OCI-LY3 (cell line): ENCODE measurements at regions not wholly inside any gene's neighbourhood (a gene's known extent, or its start where the extent isn't known, plus 50 kb on each side); places are given as distances from the start of the nearest gene placed in this dataset.

ENCODE experiments used
- H2AFZ ChIP-seq: fragments of 200-600, 300-600 bp; shearing (Covaris generic); 2 replicates; pipeline ENCODE4 v1.6.0; 2014; ENCODE audit warnings: antibody characterized with exemption, low read depth, low read length
- H3K27ac ChIP-seq: fragments of 200-600, 300-600 bp; sonication (generic); 2 replicates; pipeline ENCODE4 v1.5.1; 2014; ENCODE audit warnings: mild to moderate bottlenecking, low read length, moderate library complexity, mixed read lengths
- H3K27me3 ChIP-seq: fragments of 200-600, 300-600 bp; sonication (generic); 2 replicates; pipeline ENCODE4 v1.6.1; 2014; ENCODE audit warnings: low read depth, low read length, mixed read lengths
- H3K36me3 ChIP-seq: fragments of 200-600, 300-600 bp; sonication (generic); replicated peaks from 2 replicates; pipeline ENCODE3; 2014; ENCODE audit warnings: low read depth, low read length, mixed read lengths
- H3K4me1 ChIP-seq: fragments of 300-600, 200-600 bp; sonication (generic); 2 replicates; pipeline ENCODE4 v1.6.1; 2014; ENCODE audit warnings: low read length, mixed read lengths
- H3K4me2 ChIP-seq: fragments of 200-600, 300-600 bp; sonication (generic); 2 replicates; pipeline ENCODE4 v1.6.1; 2014; ENCODE audit warnings: low read length, mixed read lengths
- H3K4me3 ChIP-seq: fragments of 300-600, 200-600 bp; sonication (generic); 2 replicates; pipeline ENCODE4 v1.5.1; 2014; ENCODE audit warnings: antibody characterized with exemption, mild to moderate bottlenecking, low read length, moderate library complexity
- H3K79me2 ChIP-seq: fragments of 300-600, 200-600 bp; shearing (Covaris generic); 2 replicates; pipeline ENCODE4 v1.6.1; 2014; ENCODE audit warnings: mild to moderate bottlenecking, low read length, mixed read lengths
- H3K9ac ChIP-seq: fragments of 300-600, 200-600 bp; shearing (Covaris generic); 2 replicates; pipeline ENCODE4 v1.6.0; 2014; ENCODE audit warnings: mild to moderate bottlenecking, low read length, moderate library complexity
- H3K9me3 ChIP-seq: fragments of 200-600, 300-600 bp; shearing (Covaris generic); 2 replicates; pipeline ENCODE4 v1.6.1; 2014; ENCODE audit warnings: low read length, mixed read lengths; ENCODE audit not compliant: insufficient read depth
- H4K20me1 ChIP-seq: fragments of 200-600, 300-600 bp; sonication (generic); 2 replicates; pipeline ENCODE4 v1.6.1; 2016; ENCODE audit warnings: low read length, mixed read lengths; ENCODE audit not compliant: insufficient read depth
- EZH2phosphoT487 ChIP-seq: fragments of 200-600 bp; shearing (Covaris generic); IDR thresholded peaks from 2 replicates; pipeline ENCODE4 v1.6.1; 2018; ENCODE audit warnings: antibody characterized with exemption, mixed run types, low read depth
- TF ChIP-seq, protein P1 (sequence below): fragments of 200-600, 300-600 bp; sonication (generic); IDR thresholded peaks from 2 replicates; pipeline ENCODE4 v1.5.1; 2014; ENCODE audit warnings: antibody characterized with exemption, low read length, low read depth

DNA sequence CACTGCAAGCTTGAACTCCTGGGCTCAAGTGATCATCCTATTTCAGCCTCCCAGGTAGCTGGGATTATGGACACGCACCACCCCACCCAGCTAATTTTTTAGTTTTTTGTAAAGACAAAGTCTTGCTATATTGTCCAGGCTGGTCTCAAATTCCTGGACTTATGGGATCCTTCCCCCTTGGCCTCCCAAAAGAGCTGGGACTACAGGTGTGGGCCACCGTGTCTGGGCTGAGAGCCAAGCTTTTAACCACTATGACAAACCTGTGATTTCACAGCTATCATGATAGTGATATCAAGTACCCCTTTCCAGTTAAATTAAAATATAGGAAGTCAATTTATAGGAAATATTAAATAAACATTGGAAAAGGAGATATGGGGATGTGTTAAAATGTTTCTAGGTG is 74.6 kb upstream of the IRX6 start:
- Histone ChIP-seq H3K27ac (no peak overlapping the region), H3K4me1 (no peaks in the 10 kb centered on the region), H2AFZ (no peak overlapping the region), H3K27me3 (no peaks in the 10 kb centered on the region), H3K4me3 (no peak overlapping the region), H3K9ac (no peak overlapping the region), H4K20me1 (no peaks in the 10 kb centered on the region), H3K36me3 (no peaks in the 10 kb centered on the region), H3K79me2 (no peaks in the 10 kb centered on the region), H3K4me2 (no peak overlapping the region), H3K9me3 (no peaks in the 10 kb centered on the region)
- TF ChIP-seq, protein P1, sequence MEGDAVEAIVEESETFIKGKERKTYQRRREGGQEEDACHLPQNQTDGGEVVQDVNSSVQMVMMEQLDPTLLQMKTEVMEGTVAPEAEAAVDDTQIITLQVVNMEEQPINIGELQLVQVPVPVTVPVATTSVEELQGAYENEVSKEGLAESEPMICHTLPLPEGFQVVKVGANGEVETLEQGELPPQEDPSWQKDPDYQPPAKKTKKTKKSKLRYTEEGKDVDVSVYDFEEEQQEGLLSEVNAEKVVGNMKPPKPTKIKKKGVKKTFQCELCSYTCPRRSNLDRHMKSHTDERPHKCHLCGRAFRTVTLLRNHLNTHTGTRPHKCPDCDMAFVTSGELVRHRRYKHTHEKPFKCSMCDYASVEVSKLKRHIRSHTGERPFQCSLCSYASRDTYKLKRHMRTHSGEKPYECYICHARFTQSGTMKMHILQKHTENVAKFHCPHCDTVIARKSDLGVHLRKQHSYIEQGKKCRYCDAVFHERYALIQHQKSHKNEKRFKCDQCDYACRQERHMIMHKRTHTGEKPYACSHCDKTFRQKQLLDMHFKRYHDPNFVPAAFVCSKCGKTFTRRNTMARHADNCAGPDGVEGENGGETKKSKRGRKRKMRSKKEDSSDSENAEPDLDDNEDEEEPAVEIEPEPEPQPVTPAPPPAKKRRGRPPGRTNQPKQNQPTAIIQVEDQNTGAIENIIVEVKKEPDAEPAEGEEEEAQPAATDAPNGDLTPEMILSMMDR: no peak

DNA sequence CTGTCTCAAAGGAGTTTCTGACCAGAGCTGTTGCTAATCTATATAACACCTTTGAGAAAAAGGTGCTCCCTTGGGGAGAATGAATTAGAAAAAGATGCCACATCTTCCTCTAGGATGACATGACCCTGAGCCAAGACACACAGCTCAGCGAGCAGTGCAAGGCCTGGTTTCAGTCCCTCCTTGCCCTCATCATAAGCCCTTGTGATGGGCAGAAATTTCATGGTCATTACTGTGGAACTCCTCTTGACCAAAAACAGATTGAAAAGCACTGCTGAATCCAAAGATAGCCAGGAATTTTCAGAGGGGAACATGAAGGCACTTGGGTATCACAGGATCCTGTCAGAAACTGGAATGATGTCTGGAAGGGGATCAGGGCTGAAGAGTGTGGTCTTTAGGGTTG is 74.1 kb upstream of the IRX6 start:
- H3K4me2 ChIP-seq: no peak overlapping the region
- TF ChIP-seq, protein P1: no peak
- no peak for TF ChIP-seq EZH2phosphoT487
- no peak overlapping the region for H3K4me3 ChIP-seq
- H3K4me1 ChIP-seq: no peaks in the 10 kb centered on the region
- no peaks in the 10 kb centered on the region for H3K27me3 ChIP-seq
- H4K20me1 ChIP-seq: no peaks in the 10 kb centered on the region
- no peaks in the 10 kb centered on the region for H3K79me2 ChIP-seq
- H3K27ac ChIP-seq: no peak overlapping the region
- H2AFZ ChIP-seq: no peak overlapping the region
- no peak overlapping the region for H3K9ac ChIP-seq
- H3K36me3 ChIP-seq: no peaks in the 10 kb centered on the region
- no peaks in the 10 kb centered on the region for H3K9me3 ChIP-seq

DNA sequence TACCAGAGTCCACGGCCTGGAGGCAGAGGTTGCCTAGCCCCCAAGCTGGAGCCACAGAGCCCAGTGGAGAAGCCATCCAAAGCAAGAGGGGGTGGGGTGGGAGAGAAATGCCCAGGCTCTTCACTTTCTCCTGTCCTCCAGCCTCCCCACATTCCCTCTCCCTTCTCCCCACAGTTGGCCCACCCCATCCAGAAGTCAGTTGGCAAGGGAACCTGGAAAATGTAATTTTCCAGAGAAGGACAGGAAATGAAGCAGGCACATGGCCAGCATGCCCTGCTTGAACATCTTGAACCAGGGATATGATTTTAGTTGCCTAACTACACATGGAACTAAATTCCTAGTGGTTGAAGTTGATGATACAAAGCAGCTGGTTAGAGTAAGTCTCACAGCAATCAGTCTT is 73.3 kb upstream of the IRX6 start:
- Histone ChIP-seq H3K27me3 (no peaks in the 10 kb centered on the region), H3K4me2 (no peak overlapping the region), H3K4me3 (no peak overlapping the region), H3K27ac (no peak overlapping the region), H3K9ac (no peak overlapping the region), H3K4me1 (no peaks in the 10 kb centered on the region), H4K20me1 (no peaks in the 10 kb centered on the region), H3K79me2 (no peaks in the 10 kb centered on the region), H3K36me3 (no peaks in the 10 kb centered on the region), H3K9me3 (no peaks in the 10 kb centered on the region), H2AFZ (no peak overlapping the region)
- no peak for TF ChIP-seq EZH2phosphoT487
- TF ChIP-seq, protein P1: no peak

DNA sequence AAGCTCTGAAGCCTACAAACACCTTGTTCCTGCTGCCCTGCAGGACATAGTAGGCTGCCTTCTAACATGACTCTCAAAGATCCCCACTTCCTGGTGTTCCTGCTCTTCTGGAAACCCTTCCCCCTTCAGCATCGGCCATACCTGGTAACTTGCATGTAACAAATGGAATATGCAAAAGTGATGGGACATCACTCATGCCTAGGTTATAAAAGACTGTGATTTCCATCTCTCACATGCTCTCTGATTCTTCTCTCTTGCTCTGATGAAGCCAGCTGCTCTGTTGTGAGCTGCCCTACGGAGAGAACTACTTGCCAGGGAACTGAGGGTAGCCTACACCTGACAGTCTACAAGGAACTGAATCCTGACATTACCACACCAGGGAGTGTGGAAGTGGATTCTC is 72.9 kb upstream of the IRX6 start:
- no peaks in the 10 kb centered on the region for H3K36me3 ChIP-seq
- no peak overlapping the region for H3K9ac ChIP-seq
- TF ChIP-seq, protein P1: no peak
- TF ChIP-seq EZH2phosphoT487: no peak
- no peak overlapping the region for H2AFZ ChIP-seq
- H3K79me2 ChIP-seq: no peaks in the 10 kb centered on the region
- no peak overlapping the region for H3K4me2 ChIP-seq
- H3K4me1 ChIP-seq: no peaks in the 10 kb centered on the region
- H3K4me3 ChIP-seq: no peak overlapping the region
- no peak overlapping the region for H3K27ac ChIP-seq
- H3K27me3 ChIP-seq: no peaks in the 10 kb centered on the region
- H3K9me3 ChIP-seq: no peaks in the 10 kb centered on the region
- no peaks in the 10 kb centered on the region for H4K20me1 ChIP-seq
